PFSK-1 (cell line): ENCODE measurements at regions not wholly inside any gene's neighbourhood (a gene's known extent, or its start where the extent isn't known, plus 50 kb on each side); places are given as distances from the start of the nearest gene placed in this dataset.

ENCODE experiments used
- FOXP2 ChIP-seq: optimal IDR thresholded peaks from 2 replicates; pipeline ENCODE3; 2011; ENCODE audit warnings: borderline replicate concordance, control low read depth, inconsistent platforms; ENCODE audit not compliant: insufficient read depth; ENCODE audit errors: extremely low read length, extremely low read depth
- POLR2AphosphoS5 ChIP-seq: IDR thresholded peaks from 2 replicates; pipeline ENCODE4 v1.6.1; 2012; ENCODE audit warnings: low read depth, mild to moderate bottlenecking, control low read depth, low read length, moderate library complexity
- SIN3A ChIP-seq: IDR thresholded peaks from 2 replicates; pipeline ENCODE4 v1.6.1; 2012; ENCODE audit warnings: mild to moderate bottlenecking, low read length, moderate library complexity, borderline replicate concordance; ENCODE audit not compliant: insufficient read depth
- TAF1 ChIP-seq: IDR thresholded peaks from 2 replicates; pipeline ENCODE4 v1.6.1; 2012; ENCODE audit warnings: low read length, control low read depth, borderline replicate concordance; ENCODE audit not compliant: insufficient read depth
- TF ChIP-seq, protein P1 (sequence below), 2 experiments: IDR thresholded peaks; 2 replicates each; pipeline versions ENCODE4 v1.6.1 to v1.8.0; 2011 to 2012; ENCODE audit warnings: low read depth in 2 of 2, low read length in 2 of 2, control low read depth in 1 of 2, inconsistent platforms in 1 of 2, mild to moderate bottlenecking in 1 of 2, moderate library complexity in 1 of 2; ENCODE audit not compliant: insufficient read depth in 1 of 2

- TF ChIP-seq, protein P1, sequence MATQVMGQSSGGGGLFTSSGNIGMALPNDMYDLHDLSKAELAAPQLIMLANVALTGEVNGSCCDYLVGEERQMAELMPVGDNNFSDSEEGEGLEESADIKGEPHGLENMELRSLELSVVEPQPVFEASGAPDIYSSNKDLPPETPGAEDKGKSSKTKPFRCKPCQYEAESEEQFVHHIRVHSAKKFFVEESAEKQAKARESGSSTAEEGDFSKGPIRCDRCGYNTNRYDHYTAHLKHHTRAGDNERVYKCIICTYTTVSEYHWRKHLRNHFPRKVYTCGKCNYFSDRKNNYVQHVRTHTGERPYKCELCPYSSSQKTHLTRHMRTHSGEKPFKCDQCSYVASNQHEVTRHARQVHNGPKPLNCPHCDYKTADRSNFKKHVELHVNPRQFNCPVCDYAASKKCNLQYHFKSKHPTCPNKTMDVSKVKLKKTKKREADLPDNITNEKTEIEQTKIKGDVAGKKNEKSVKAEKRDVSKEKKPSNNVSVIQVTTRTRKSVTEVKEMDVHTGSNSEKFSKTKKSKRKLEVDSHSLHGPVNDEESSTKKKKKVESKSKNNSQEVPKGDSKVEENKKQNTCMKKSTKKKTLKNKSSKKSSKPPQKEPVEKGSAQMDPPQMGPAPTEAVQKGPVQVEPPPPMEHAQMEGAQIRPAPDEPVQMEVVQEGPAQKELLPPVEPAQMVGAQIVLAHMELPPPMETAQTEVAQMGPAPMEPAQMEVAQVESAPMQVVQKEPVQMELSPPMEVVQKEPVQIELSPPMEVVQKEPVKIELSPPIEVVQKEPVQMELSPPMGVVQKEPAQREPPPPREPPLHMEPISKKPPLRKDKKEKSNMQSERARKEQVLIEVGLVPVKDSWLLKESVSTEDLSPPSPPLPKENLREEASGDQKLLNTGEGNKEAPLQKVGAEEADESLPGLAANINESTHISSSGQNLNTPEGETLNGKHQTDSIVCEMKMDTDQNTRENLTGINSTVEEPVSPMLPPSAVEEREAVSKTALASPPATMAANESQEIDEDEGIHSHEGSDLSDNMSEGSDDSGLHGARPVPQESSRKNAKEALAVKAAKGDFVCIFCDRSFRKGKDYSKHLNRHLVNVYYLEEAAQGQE (IDR thresholded peaks at IDR 0.05; ENCODE audit: insufficient read depth in 1 of 2, low read depth in 2 of 2, low read length in 2 of 2): no peak
- no peak for TF ChIP-seq SIN3A
- TF ChIP-seq FOXP2: no peak
- no peak for TF ChIP-seq POLR2AphosphoS5
- no peak for TF ChIP-seq TAF1
Measured at GRCh38 chr2:81550277-81550676, 1245.7 kb upstream of the LRRTM1 start.

- TF ChIP-seq FOXP2 (no peak), SIN3A (no peak), POLR2AphosphoS5 (no peak), TAF1 (no peak)
- TF ChIP-seq, protein P1 (IDR thresholded peaks at IDR 0.05; ENCODE audit: insufficient read depth in 1 of 2, low read depth in 2 of 2, low read length in 2 of 2): no peak
Measured at GRCh38 chr2:81549646-81550045, 1245.1 kb upstream of the LRRTM1 start.

- TF ChIP-seq, protein P1 (IDR thresholded peaks at IDR 0.05; ENCODE audit: insufficient read depth in 1 of 2, low read depth in 2 of 2, low read length in 2 of 2): no peak
- TF ChIP-seq FOXP2 (no peak), POLR2AphosphoS5 (no peak), TAF1 (no peak), SIN3A (no peak)
Measured at GRCh38 chr2:81545626-81546025, 1241.1 kb upstream of the LRRTM1 start.

- TF ChIP-seq POLR2AphosphoS5 (no peak), FOXP2 (no peak), TAF1 (no peak), SIN3A (no peak)
- TF ChIP-seq, protein P1 (IDR thresholded peaks at IDR 0.05; ENCODE audit: insufficient read depth in 1 of 2, low read depth in 2 of 2, low read length in 2 of 2): no peak
Measured at GRCh38 chr2:81542119-81542518, 1237.6 kb upstream of the LRRTM1 start.

GRCh38 chr2:81529944-81530343, 1225.4 kb upstream of the LRRTM1 start:
- TF ChIP-seq, protein P1 (IDR thresholded peaks at IDR 0.05; ENCODE audit: insufficient read depth in 1 of 2, low read depth in 2 of 2, low read length in 2 of 2): no peak
- TF ChIP-seq SIN3A (no peak), FOXP2 (no peak), TAF1 (no peak), POLR2AphosphoS5 (no peak)
